GM23338 (cell line): ENCODE measurements at regions not wholly inside any gene's neighbourhood (a gene's known extent, or its start where the extent isn't known, plus 50 kb on each side); places are given as distances from the start of the nearest gene placed in this dataset.

Experiments
- ATAC-seq: fragments of 200-7000 bp; cut with Tn5 transposase; 3 replicates; pipeline ENCODE4 v1.9.1; 2020
- DNase-seq: peaks from one replicate; pipeline ENCODE4 v3.0.0-alpha.2; 2015; ENCODE audit warnings: low spot score
- H2AFZ ChIP-seq: fragments of 200-600 bp; sonication (generic); 2 replicates; pipeline ENCODE4 v1.8.0; 2016; ENCODE audit warnings: antibody characterized with exemption, mild to moderate bottlenecking, moderate library complexity
- H3F3A ChIP-seq: fragments of 200-600 bp; sonication (generic); replicated peaks from 2 replicates; pipeline ENCODE4 v1.8.0; 2017; ENCODE audit warnings: antibody characterized with exemption, mixed run types, low read depth
- H3K27ac ChIP-seq: fragments of 200-600 bp; sonication (generic); 2 replicates; pipeline ENCODE4 v1.6.1; 2016; ENCODE audit warnings: low read depth
- H3K27me3 ChIP-seq: fragments of 200-600 bp; sonication (generic); 2 replicates; pipeline ENCODE4 v1.8.0; 2016; ENCODE audit warnings: mild to moderate bottlenecking, mixed run types, moderate library complexity; ENCODE audit not compliant: insufficient read depth
- H3K36me3 ChIP-seq: fragments of 200-600 bp; sonication (generic); 2 replicates; pipeline ENCODE4 v1.8.0; 2016; ENCODE audit warnings: mild to moderate bottlenecking; ENCODE audit not compliant: insufficient read depth
- H3K4me1 ChIP-seq: fragments of 200-600 bp; sonication (generic); 2 replicates; pipeline ENCODE4 v1.8.0; 2016; ENCODE audit warnings: mild to moderate bottlenecking, moderate library complexity; ENCODE audit not compliant: insufficient read depth
- H3K4me2 ChIP-seq: fragments of 200-600 bp; sonication (generic); 2 replicates; pipeline ENCODE4 v1.7.1; 2017; ENCODE audit warnings: mixed run types
- H3K4me3 ChIP-seq: fragments of 200-600 bp; sonication (generic); 2 replicates; pipeline ENCODE4 v1.6.1; 2016; ENCODE audit warnings: mixed run types
- H3K79me2 ChIP-seq: fragments of 200-600 bp; sonication (generic); replicated peaks from 2 replicates; pipeline ENCODE4 v1.8.0; 2017; ENCODE audit warnings: mild to moderate bottlenecking; ENCODE audit not compliant: insufficient read depth
- H3K9me2 ChIP-seq: fragments of 200-600 bp; sonication (generic); 2 replicates; pipeline ENCODE4 v1.8.0; 2017; ENCODE audit not compliant: insufficient read depth
- H4K20me1 ChIP-seq: fragments of 200-600 bp; sonication (generic); replicated peaks from 2 replicates; pipeline ENCODE4 v1.8.0; 2017; ENCODE audit warnings: mild to moderate bottlenecking; ENCODE audit not compliant: insufficient read depth
- H3K27ac Mint-ChIP-seq: 2 replicates; pipeline ENCODE4 v1.8.0; 2020; ENCODE audit warnings: inconsistent platforms, mild to moderate bottlenecking, moderate library complexity, mixed read lengths
- H3K27me3 Mint-ChIP-seq: 3 replicates; pipeline ENCODE4 v1.8.0; 2022; ENCODE audit warnings: low read depth, mild to moderate bottlenecking, moderate library complexity, mixed read lengths, inconsistent platforms; ENCODE audit not compliant: insufficient read depth, poor library complexity
- H3K36me3 Mint-ChIP-seq: 3 replicates; pipeline ENCODE4 v1.8.0; 2021; ENCODE audit warnings: low read depth, mild to moderate bottlenecking, inconsistent platforms, moderate library complexity, mixed read lengths
- H3K4me1 Mint-ChIP-seq: 3 replicates; pipeline ENCODE4 v1.8.0; 2020; ENCODE audit warnings: mild to moderate bottlenecking, inconsistent platforms, mixed read lengths
- H3K4me3 Mint-ChIP-seq: 3 replicates; pipeline ENCODE4 v1.8.0; 2021; ENCODE audit warnings: moderate library complexity, mild to moderate bottlenecking, inconsistent platforms, mixed read lengths
- H3K9me3 Mint-ChIP-seq: 3 replicates; pipeline ENCODE4 v1.8.0; 2020; ENCODE audit warnings: moderate library complexity, mild to moderate bottlenecking, inconsistent platforms, mixed read lengths
- CREB1 ChIP-seq: fragments of 250-450 bp; sonication (Bioruptor Pico); IDR thresholded peaks from 2 replicates; pipeline ENCODE4 v1.5.0; 2020; ENCODE audit warnings: low read depth, mild to moderate bottlenecking, moderate library complexity
- CTCF ChIP-seq, 2 experiments: fragments of 200-600 bp in 1 of 2; sonication (generic) in 1 of 2; conservative IDR thresholded peaks; 2 replicates each; pipeline versions ENCODE4 v1.5.1 to v1.6.1; 2016 to 2017; ENCODE audit warnings: antibody characterized with exemption in 2 of 2, low read depth in 2 of 2, mild to moderate bottlenecking in 2 of 2, moderate library complexity in 1 of 2
- ETS1 ChIP-seq: IDR thresholded peaks from 2 replicates; pipeline ENCODE4 v1.6.1; 2016; ENCODE audit warnings: antibody characterized with exemption
- EZH2 ChIP-seq: fragments of 200-600 bp; sonication (generic); IDR thresholded peaks from one replicate; pipeline ENCODE4 v1.8.0; 2017; ENCODE audit warnings: antibody characterized with exemption, mild to moderate bottlenecking, low read depth; ENCODE audit not compliant: unreplicated experiment
- EZH2phosphoT487 ChIP-seq: fragments of 200-600 bp; sonication (generic); IDR thresholded peaks from one replicate; pipeline ENCODE4 v1.8.1; 2018; ENCODE audit warnings: antibody characterized with exemption; ENCODE audit not compliant: unreplicated experiment
- JUNB ChIP-seq: IDR thresholded peaks from one replicate; pipeline ENCODE4 v1.6.1; 2016; ENCODE audit warnings: antibody characterized with exemption; ENCODE audit not compliant: unreplicated experiment
- NANOG ChIP-seq: IDR thresholded peaks from 2 replicates; pipeline ENCODE4 v1.6.1; 2016; ENCODE audit warnings: antibody characterized with exemption, borderline replicate concordance
- POLR2AphosphoS5 ChIP-seq: IDR thresholded peaks from 2 replicates; pipeline ENCODE4 v1.6.1; 2016; ENCODE audit warnings: antibody characterized with exemption, low read depth
- REST ChIP-seq: IDR thresholded peaks from one replicate; pipeline ENCODE4 v1.6.1; 2018; ENCODE audit warnings: antibody characterized with exemption; ENCODE audit not compliant: unreplicated experiment
- STAT1 ChIP-seq: IDR thresholded peaks from one replicate; pipeline ENCODE4 v1.6.1; 2016; ENCODE audit warnings: antibody characterized with exemption; ENCODE audit not compliant: unreplicated experiment
- ZNF114 ChIP-seq: fragments of 250-450 bp; sonication (Bioruptor Pico); IDR thresholded peaks from 2 replicates; pipeline ENCODE4 v1.5.0; 2020; ENCODE audit warnings: mild to moderate bottlenecking, moderate library complexity
- ZNF331 ChIP-seq: fragments of 250-450 bp; sonication (Bioruptor Pico); IDR thresholded peaks from 2 replicates; pipeline ENCODE4 v1.5.0; 2020; ENCODE audit warnings: low read depth, mild to moderate bottlenecking, moderate library complexity
- TF ChIP-seq, protein P1 (sequence below): fragments of 250-450 bp; sonication (Bioruptor Pico); IDR thresholded peaks from 2 replicates; pipeline ENCODE4 v1.5.0; 2020; ENCODE audit warnings: mild to moderate bottlenecking, moderate library complexity

GRCh38 chr6:168765752-168766151 lies 324.8 kb downstream of the SMOC2 start:
- peaks cover 9% of the 10 kb centered on the region; the same call in 2 of the 3 replicates for H3K36me3 Mint-ChIP-seq
- no peak overlapping the region for H2AFZ ChIP-seq
- no peaks in the 10 kb centered on the region for H3K27me3 Mint-ChIP-seq
- H4K20me1 ChIP-seq: no peaks in the 10 kb centered on the region
- no peaks in the 10 kb centered on the region for H3K4me1 ChIP-seq
- no peaks in the 10 kb centered on the region for H3K36me3 ChIP-seq
- H3K27me3 ChIP-seq: no peaks in the 10 kb centered on the region
- no peak overlapping the region for H3K27ac Mint-ChIP-seq
- no peak overlapping the region for H3K4me3 Mint-ChIP-seq
- no peaks in the 10 kb centered on the region for H3K9me2 ChIP-seq
- DNase-seq (no peak), ATAC-seq (no peak)
- peaks cover 18% of the 10 kb centered on the region for H3K9me3 Mint-ChIP-seq
- H3K79me2 ChIP-seq: no peaks in the 10 kb centered on the region
- H3K27ac ChIP-seq: no peak overlapping the region
- no peaks in the 10 kb centered on the region for H3F3A ChIP-seq
- no peak overlapping the region for H3K4me3 ChIP-seq
- H3K4me1 Mint-ChIP-seq: no peaks in the 10 kb centered on the region
- no peak overlapping the region for H3K4me2 ChIP-seq
- no peak for TF ChIP-seq ZNF114 (CRISPR knock-in tag)
- no peak for TF ChIP-seq ETS1
- TF ChIP-seq JUNB: no peak
- no peak for TF ChIP-seq EZH2
- no peak for TF ChIP-seq CTCF (conservative IDR thresholded peaks at IDR 0.05; ENCODE audit: low read depth in 2 of 2)
- TF ChIP-seq STAT1: no peak
- TF ChIP-seq EZH2phosphoT487: no peak
- no peak for TF ChIP-seq POLR2AphosphoS5
- TF ChIP-seq REST: no peak
- TF ChIP-seq, protein P1, sequence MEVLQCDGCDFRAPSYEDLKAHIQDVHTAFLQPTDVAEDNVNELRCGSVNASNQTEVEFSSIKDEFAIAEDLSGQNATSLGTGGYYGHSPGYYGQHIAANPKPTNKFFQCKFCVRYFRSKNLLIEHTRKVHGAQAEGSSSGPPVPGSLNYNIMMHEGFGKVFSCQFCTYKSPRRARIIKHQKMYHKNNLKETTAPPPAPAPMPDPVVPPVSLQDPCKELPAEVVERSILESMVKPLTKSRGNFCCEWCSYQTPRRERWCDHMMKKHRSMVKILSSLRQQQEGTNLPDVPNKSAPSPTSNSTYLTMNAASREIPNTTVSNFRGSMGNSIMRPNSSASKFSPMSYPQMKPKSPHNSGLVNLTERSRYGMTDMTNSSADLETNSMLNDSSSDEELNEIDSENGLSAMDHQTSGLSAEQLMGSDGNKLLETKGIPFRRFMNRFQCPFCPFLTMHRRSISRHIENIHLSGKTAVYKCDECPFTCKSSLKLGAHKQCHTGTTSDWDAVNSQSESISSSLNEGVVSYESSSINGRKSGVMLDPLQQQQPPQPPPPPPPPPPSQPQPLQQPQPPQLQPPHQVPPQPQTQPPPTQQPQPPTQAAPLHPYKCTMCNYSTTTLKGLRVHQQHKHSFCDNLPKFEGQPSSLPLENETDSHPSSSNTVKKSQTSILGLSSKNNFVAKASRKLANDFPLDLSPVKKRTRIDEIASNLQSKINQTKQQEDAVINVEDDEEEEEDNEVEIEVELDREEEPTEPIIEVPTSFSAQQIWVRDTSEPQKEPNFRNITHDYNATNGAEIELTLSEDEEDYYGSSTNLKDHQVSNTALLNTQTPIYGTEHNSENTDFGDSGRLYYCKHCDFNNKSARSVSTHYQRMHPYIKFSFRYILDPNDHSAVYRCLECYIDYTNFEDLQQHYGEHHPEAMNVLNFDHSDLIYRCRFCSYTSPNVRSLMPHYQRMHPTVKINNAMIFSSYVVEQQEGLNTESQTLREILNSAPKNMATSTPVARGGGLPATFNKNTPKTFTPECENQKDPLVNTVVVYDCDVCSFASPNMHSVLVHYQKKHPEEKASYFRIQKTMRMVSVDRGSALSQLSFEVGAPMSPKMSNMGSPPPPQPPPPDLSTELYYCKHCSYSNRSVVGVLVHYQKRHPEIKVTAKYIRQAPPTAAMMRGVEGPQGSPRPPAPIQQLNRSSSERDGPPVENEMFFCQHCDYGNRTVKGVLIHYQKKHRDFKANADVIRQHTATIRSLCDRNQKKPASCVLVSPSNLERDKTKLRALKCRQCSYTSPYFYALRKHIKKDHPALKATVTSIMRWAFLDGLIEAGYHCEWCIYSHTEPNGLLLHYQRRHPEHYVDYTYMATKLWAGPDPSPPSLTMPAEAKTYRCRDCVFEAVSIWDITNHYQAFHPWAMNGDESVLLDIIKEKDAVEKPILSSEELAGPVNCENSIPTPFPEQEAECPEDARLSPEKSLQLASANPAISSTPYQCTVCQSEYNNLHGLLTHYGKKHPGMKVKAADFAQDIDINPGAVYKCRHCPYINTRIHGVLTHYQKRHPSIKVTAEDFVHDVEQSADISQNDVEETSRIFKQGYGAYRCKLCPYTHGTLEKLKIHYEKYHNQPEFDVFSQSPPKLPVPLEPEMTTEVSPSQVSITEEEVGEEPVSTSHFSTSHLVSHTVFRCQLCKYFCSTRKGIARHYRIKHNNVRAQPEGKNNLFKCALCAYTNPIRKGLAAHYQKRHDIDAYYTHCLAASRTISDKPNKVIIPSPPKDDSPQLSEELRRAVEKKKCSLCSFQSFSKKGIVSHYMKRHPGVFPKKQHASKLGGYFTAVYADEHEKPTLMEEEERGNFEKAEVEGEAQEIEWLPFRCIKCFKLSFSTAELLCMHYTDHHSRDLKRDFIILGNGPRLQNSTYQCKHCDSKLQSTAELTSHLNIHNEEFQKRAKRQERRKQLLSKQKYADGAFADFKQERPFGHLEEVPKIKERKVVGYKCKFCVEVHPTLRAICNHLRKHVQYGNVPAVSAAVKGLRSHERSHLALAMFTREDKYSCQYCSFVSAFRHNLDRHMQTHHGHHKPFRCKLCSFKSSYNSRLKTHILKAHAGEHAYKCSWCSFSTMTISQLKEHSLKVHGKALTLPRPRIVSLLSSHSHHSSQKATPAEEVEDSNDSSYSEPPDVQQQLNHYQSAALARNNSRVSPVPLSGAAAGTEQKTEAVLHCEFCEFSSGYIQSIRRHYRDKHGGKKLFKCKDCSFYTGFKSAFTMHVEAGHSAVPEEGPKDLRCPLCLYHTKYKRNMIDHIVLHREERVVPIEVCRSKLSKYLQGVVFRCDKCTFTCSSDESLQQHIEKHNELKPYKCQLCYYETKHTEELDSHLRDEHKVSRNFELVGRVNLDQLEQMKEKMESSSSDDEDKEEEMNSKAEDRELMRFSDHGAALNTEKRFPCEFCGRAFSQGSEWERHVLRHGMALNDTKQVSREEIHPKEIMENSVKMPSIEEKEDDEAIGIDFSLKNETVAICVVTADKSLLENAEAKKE (CRISPR knock-in tag): no peak
- TF ChIP-seq NANOG: no peak
- no peak for TF ChIP-seq CREB1
- no peak for TF ChIP-seq ZNF331 (CRISPR knock-in tag)
